ENCODE measurements at regions not wholly inside any gene's neighbourhood (a gene's known extent, or its start where the extent isn't known, plus 50 kb on each side); places are given as distances from the start of the nearest gene placed in this dataset.
"Not testable (repeated sequence)": the region's sequence is repeated elsewhere in the genome, so short reads cannot be mapped to it uniquely, and the experiment has no call there.

GRCh38 chr18:1521588-1522248 is 617.0 kb downstream of the ADCYAP1 start:
- 88% methylated on average over 30 of the region's 30 CpGs for WGBS
- DNase-seq (ENCODE audit: low read depth in 6 of 9, low spot score in 9 of 9); H3K4me3 ChIP-seq (ENCODE audit: low read length in 2 of 2); H3K36me3 ChIP-seq (ENCODE audit: control insufficient read depth in 2 of 2, insufficient read depth in 2 of 2, low read length in 1 of 2); H3K27ac ChIP-seq (ENCODE audit: low read depth in 1 of 2, low read length in 1 of 2); H3K27me3 ChIP-seq (ENCODE audit: control insufficient read depth in 2 of 2, insufficient read depth in 1 of 2, low read length in 1 of 2); H3K4me1 ChIP-seq (ENCODE audit: control insufficient read depth in 2 of 2, insufficient read depth in 2 of 2, low read length in 2 of 2); H3K9me3 ChIP-seq (ENCODE audit: control insufficient read depth in 2 of 2, insufficient read depth in 1 of 2, low read length in 1 of 2): not testable (repeated sequence)

- H3K27ac ChIP-seq (ENCODE audit: low read depth in 1 of 2, low read length in 1 of 2), result no peak overlapping the region
- WGBS, result 77% methylated on average over 1 of the region's 1 CpG
- no peaks in the 10 kb centered on the region for H3K4me1 ChIP-seq (ENCODE audit: control insufficient read depth in 2 of 2, insufficient read depth in 2 of 2, low read length in 2 of 2)
- DNase-seq (ENCODE audit: low read depth in 6 of 9, low spot score in 9 of 9), result no peak
- H3K9me3 ChIP-seq (ENCODE audit: control insufficient read depth in 2 of 2, insufficient read depth in 1 of 2, low read length in 1 of 2), result no peaks in the 10 kb centered on the region
- H3K36me3 ChIP-seq (ENCODE audit: control insufficient read depth in 2 of 2, insufficient read depth in 2 of 2, low read length in 1 of 2), result no peaks in the 10 kb centered on the region
- no peak overlapping the region for H3K4me3 ChIP-seq (ENCODE audit: low read length in 2 of 2)
- H3K27me3 ChIP-seq (ENCODE audit: control insufficient read depth in 2 of 2, insufficient read depth in 1 of 2, low read length in 1 of 2), result no peaks in the 10 kb centered on the region
Observed at GRCh38 chr18:1522249-1522615, 617.6 kb downstream of the ADCYAP1 start.

GRCh38 chr18:1526991-1527390 is 622.3 kb downstream of the ADCYAP1 start:
- H3K27me3 ChIP-seq (ENCODE audit: control insufficient read depth in 2 of 2, insufficient read depth in 1 of 2, low read length in 1 of 2), result no peaks in the 10 kb centered on the region
- 78% methylated on average over 1 of the region's 1 CpG for WGBS
- H3K4me3 ChIP-seq (ENCODE audit: low read length in 2 of 2), result no peak overlapping the region
- DNase-seq (ENCODE audit: low read depth in 6 of 9, low spot score in 9 of 9), result no peak
- H3K27ac ChIP-seq (ENCODE audit: low read depth in 1 of 2, low read length in 1 of 2), result no peak overlapping the region
- no peaks in the 10 kb centered on the region for H3K9me3 ChIP-seq (ENCODE audit: control insufficient read depth in 2 of 2, insufficient read depth in 1 of 2, low read length in 1 of 2)
- H3K36me3 ChIP-seq (ENCODE audit: control insufficient read depth in 2 of 2, insufficient read depth in 2 of 2, low read length in 1 of 2), result no peaks in the 10 kb centered on the region
- H3K4me1 ChIP-seq (ENCODE audit: control insufficient read depth in 2 of 2, insufficient read depth in 2 of 2, low read length in 2 of 2), result no peaks in the 10 kb centered on the region

- WGBS, result 75% methylated on average over 3 of the region's 3 CpGs
- Histone ChIP-seq H3K36me3 (ENCODE audit: control insufficient read depth in 2 of 2, insufficient read depth in 2 of 2, low read length in 1 of 2) (no peaks in the 10 kb centered on the region), H3K27ac (ENCODE audit: low read depth in 1 of 2, low read length in 1 of 2) (no peak overlapping the region), H3K9me3 (ENCODE audit: control insufficient read depth in 2 of 2, insufficient read depth in 1 of 2, low read length in 1 of 2) (no peaks in the 10 kb centered on the region), H3K27me3 (ENCODE audit: control insufficient read depth in 2 of 2, insufficient read depth in 1 of 2, low read length in 1 of 2) (no peaks in the 10 kb centered on the region), H3K4me3 (ENCODE audit: low read length in 2 of 2) (no peak overlapping the region), H3K4me1 (ENCODE audit: control insufficient read depth in 2 of 2, insufficient read depth in 2 of 2, low read length in 2 of 2) (no peaks in the 10 kb centered on the region)
- no peak for DNase-seq (ENCODE audit: low read depth in 6 of 9, low spot score in 9 of 9)
Observed at GRCh38 chr18:1527805-1528204, 623.1 kb downstream of the ADCYAP1 start.

GRCh38 chr18:1528447-1528846 is 623.8 kb downstream of the ADCYAP1 start:
- Histone ChIP-seq H3K27ac (ENCODE audit: low read depth in 1 of 2, low read length in 1 of 2) (no peak overlapping the region), H3K9me3 (ENCODE audit: control insufficient read depth in 2 of 2, insufficient read depth in 1 of 2, low read length in 1 of 2) (no peaks in the 10 kb centered on the region), H3K36me3 (ENCODE audit: control insufficient read depth in 2 of 2, insufficient read depth in 2 of 2, low read length in 1 of 2) (no peaks in the 10 kb centered on the region), H3K4me1 (ENCODE audit: control insufficient read depth in 2 of 2, insufficient read depth in 2 of 2, low read length in 2 of 2) (no peaks in the 10 kb centered on the region), H3K4me3 (ENCODE audit: low read length in 2 of 2) (no peak overlapping the region), H3K27me3 (ENCODE audit: control insufficient read depth in 2 of 2, insufficient read depth in 1 of 2, low read length in 1 of 2) (no peaks in the 10 kb centered on the region)
- WGBS, result 94% methylated on average over 1 of the region's 1 CpG
- DNase-seq (ENCODE audit: low read depth in 6 of 9, low spot score in 9 of 9), result no peak

- H3K27ac ChIP-seq (ENCODE audit: low read depth in 1 of 2, low read length in 1 of 2), result no peak overlapping the region
Observed at GRCh38 chr18:1528964-1529509, 624.4 kb downstream of the ADCYAP1 start.

GRCh38 chr18:1530650-1531049 is 626.0 kb downstream of the ADCYAP1 start:
- no peak for DNase-seq (ENCODE audit: low read depth in 6 of 9, low spot score in 9 of 9)
- no peaks in the 10 kb centered on the region for H3K4me1 ChIP-seq (ENCODE audit: control insufficient read depth in 2 of 2, insufficient read depth in 2 of 2, low read length in 2 of 2)
- H3K4me3 ChIP-seq (ENCODE audit: low read length in 2 of 2), result no peak overlapping the region
- H3K9me3 ChIP-seq (ENCODE audit: control insufficient read depth in 2 of 2, insufficient read depth in 1 of 2, low read length in 1 of 2), result no peaks in the 10 kb centered on the region
- H3K36me3 ChIP-seq (ENCODE audit: control insufficient read depth in 2 of 2, insufficient read depth in 2 of 2, low read length in 1 of 2), result no peaks in the 10 kb centered on the region
- no peaks in the 10 kb centered on the region for H3K27me3 ChIP-seq (ENCODE audit: control insufficient read depth in 2 of 2, insufficient read depth in 1 of 2, low read length in 1 of 2)
- H3K27ac ChIP-seq (ENCODE audit: low read depth in 1 of 2, low read length in 1 of 2), result no peak overlapping the region

More at GRCh38 chr18:1528964-1529509, 624.4 kb downstream of the ADCYAP1 start:
- Histone ChIP-seq H3K4me3 (ENCODE audit: low read length in 2 of 2) (no peak overlapping the region), H3K4me1 (ENCODE audit: control insufficient read depth in 2 of 2, insufficient read depth in 2 of 2, low read length in 2 of 2) (no peaks in the 10 kb centered on the region), H3K27me3 (ENCODE audit: control insufficient read depth in 2 of 2, insufficient read depth in 1 of 2, low read length in 1 of 2) (no peaks in the 10 kb centered on the region), H3K36me3 (ENCODE audit: control insufficient read depth in 2 of 2, insufficient read depth in 2 of 2, low read length in 1 of 2) (no peaks in the 10 kb centered on the region), H3K9me3 (ENCODE audit: control insufficient read depth in 2 of 2, insufficient read depth in 1 of 2, low read length in 1 of 2) (no peaks in the 10 kb centered on the region)
- 88% methylated on average over 2 of the region's 2 CpGs for WGBS
- DNase-seq (ENCODE audit: low read depth in 6 of 9, low spot score in 9 of 9), result no peak

GRCh38 chr18:1539276-1539675 is 634.6 kb downstream of the ADCYAP1 start:
- DNase-seq (ENCODE audit: low read depth in 6 of 9, low spot score in 9 of 9), result no peak
- 91% methylated on average over 2 of the region's 2 CpGs for WGBS
- no peaks in the 10 kb centered on the region for H3K27me3 ChIP-seq (ENCODE audit: control insufficient read depth in 2 of 2, insufficient read depth in 1 of 2, low read length in 1 of 2)
- H3K4me3 ChIP-seq (ENCODE audit: low read length in 2 of 2), result no peak overlapping the region
- no peaks in the 10 kb centered on the region for H3K36me3 ChIP-seq (ENCODE audit: control insufficient read depth in 2 of 2, insufficient read depth in 2 of 2, low read length in 1 of 2)
- H3K4me1 ChIP-seq (ENCODE audit: control insufficient read depth in 2 of 2, insufficient read depth in 2 of 2, low read length in 2 of 2), result no peaks in the 10 kb centered on the region
- no peaks in the 10 kb centered on the region for H3K9me3 ChIP-seq (ENCODE audit: control insufficient read depth in 2 of 2, insufficient read depth in 1 of 2, low read length in 1 of 2)
- no peak overlapping the region for H3K27ac ChIP-seq (ENCODE audit: low read depth in 1 of 2, low read length in 1 of 2)

- Histone ChIP-seq H3K4me3 (ENCODE audit: low read length in 2 of 2) (no peak overlapping the region), H3K27me3 (ENCODE audit: control insufficient read depth in 2 of 2, insufficient read depth in 1 of 2, low read length in 1 of 2) (no peaks in the 10 kb centered on the region), H3K4me1 (ENCODE audit: control insufficient read depth in 2 of 2, insufficient read depth in 2 of 2, low read length in 2 of 2) (no peaks in the 10 kb centered on the region), H3K9me3 (ENCODE audit: control insufficient read depth in 2 of 2, insufficient read depth in 1 of 2, low read length in 1 of 2) (no peaks in the 10 kb centered on the region), H3K27ac (ENCODE audit: low read depth in 1 of 2, low read length in 1 of 2) (no peak overlapping the region), H3K36me3 (ENCODE audit: control insufficient read depth in 2 of 2, insufficient read depth in 2 of 2, low read length in 1 of 2) (no peaks in the 10 kb centered on the region)
- WGBS, result 94% methylated on average over 8 of the region's 8 CpGs
- no peak for DNase-seq (ENCODE audit: low read depth in 6 of 9, low spot score in 9 of 9)
Observed at GRCh38 chr18:1541478-1541877, 636.8 kb downstream of the ADCYAP1 start.
